ENCODE measurements at regions not wholly inside any gene's neighbourhood (a gene's known extent, or its start where the extent isn't known, plus 50 kb on each side); places are given as distances from the start of the nearest gene placed in this dataset.

DNA sequence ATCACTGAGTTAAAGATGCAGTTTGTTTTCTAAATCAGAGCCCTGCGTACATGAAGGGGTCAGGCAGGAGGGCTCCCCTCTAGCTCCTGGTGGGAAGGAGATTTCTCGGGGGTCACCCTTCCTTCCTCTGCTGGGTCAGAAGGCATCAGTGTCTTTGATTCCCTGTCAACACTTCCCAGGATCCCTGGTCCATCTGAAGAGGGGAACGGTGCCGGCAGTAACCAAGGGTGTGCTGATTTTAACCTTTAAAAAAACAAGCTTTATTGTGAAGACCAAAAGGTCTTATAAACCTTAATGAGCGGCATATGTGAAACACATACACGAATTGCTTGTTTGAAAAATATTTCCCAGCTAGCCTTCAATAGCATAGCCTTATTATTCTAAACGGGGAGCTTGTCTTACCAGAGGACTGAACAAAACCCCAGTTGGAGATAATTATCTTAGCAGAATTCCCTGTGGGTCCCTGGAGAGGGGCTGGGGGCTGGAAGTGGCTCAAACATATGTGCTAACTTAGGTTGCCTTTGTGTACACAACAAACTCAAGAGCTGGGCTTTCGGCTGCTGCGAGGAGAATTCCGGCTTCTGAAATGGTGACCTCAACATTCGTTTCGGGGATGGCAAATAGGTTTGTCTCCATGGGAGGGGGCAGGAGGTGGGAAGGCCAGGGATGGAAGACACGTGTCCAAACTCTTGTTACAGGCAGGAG lies 114.9 kb upstream of the MYCN start:
- no peak overlapping the region for H3K4me3 ChIP-seq (ENCODE audit: control insufficient read depth, low read depth, low read length)
- TF ChIP-seq, protein P1, sequence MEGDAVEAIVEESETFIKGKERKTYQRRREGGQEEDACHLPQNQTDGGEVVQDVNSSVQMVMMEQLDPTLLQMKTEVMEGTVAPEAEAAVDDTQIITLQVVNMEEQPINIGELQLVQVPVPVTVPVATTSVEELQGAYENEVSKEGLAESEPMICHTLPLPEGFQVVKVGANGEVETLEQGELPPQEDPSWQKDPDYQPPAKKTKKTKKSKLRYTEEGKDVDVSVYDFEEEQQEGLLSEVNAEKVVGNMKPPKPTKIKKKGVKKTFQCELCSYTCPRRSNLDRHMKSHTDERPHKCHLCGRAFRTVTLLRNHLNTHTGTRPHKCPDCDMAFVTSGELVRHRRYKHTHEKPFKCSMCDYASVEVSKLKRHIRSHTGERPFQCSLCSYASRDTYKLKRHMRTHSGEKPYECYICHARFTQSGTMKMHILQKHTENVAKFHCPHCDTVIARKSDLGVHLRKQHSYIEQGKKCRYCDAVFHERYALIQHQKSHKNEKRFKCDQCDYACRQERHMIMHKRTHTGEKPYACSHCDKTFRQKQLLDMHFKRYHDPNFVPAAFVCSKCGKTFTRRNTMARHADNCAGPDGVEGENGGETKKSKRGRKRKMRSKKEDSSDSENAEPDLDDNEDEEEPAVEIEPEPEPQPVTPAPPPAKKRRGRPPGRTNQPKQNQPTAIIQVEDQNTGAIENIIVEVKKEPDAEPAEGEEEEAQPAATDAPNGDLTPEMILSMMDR (IDR thresholded peaks at IDR 0.05; ENCODE audit: control insufficient read depth, insufficient read depth, low read depth, low read length, missing control alignments): no peak
- no peak for DNase-seq (ENCODE audit: low read depth)

DNA sequence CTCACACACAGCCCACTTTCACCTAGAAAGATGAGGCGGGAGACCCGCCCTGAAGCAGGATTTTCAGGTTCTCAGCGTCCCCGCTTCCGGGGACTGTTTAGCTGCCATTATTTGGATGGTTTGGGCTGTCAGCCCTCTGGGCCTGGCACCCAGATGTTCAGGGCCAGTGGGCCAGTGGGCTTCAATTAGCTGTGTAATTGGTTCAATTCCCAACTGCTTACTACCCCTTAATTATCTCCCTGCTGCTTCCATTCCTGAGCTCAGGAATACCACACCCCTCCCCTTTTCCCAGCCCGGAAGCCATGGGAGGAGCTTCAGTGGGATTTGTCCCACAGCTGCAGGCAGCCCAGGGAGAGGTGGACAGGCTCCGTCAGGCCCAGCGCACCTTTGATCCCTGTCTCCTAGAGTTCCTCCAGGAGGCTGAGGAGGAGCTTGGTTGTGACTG lies 114.1 kb upstream of the MYCN start:
- TF ChIP-seq, protein P1 (IDR thresholded peaks at IDR 0.05; ENCODE audit: control insufficient read depth, insufficient read depth, low read depth, low read length, missing control alignments): no peak
- DNase-seq (ENCODE audit: low read depth): no peak
- H3K4me3 ChIP-seq (ENCODE audit: control insufficient read depth, low read depth, low read length): no peak overlapping the region

DNA sequence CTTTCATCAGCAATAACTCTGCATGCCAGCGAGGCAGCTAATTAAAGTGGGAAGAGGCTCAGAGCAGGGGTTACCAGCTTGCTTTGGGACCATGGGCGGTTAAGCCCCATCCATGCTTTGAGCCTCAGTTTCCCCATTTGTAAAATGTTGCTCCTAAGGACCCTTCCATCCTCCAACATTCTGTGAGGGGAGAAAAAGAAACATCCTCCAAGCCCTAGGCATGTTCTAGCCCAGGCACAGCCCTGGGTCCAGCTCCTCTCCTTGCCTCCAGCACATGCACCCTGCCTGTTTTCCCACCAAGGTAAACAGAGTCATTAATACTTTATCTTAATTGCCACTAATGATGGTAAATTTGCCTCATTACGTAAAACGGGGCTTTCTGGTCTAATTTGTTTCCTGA lies 113.3 kb upstream of the MYCN start:
- TF ChIP-seq, protein P1 (IDR thresholded peaks at IDR 0.05; ENCODE audit: control insufficient read depth, insufficient read depth, low read depth, low read length, missing control alignments): no peak
- no peak for DNase-seq (ENCODE audit: low read depth)
- H3K4me3 ChIP-seq (ENCODE audit: control insufficient read depth, low read depth, low read length): no peak overlapping the region

DNA sequence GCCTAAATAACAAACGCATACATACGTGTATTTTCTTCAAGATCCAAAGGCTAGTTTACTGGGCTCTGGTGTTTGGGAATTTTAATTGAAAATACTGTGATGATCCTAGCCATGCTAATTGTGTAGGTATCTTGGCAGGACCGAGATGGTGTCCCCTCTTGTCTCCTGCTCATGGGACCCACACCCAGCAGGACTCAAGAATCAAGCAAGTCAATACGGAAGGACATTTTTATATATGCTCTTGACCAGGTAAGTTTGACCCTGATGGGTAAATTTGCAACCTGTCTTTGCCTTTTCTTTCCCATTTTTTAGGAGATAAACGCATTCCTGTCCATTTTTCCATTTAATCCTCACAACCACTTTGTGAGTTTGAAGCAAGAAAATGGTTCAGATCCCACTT lies 111.8 kb upstream of the MYCN start:
- H3K4me3 ChIP-seq (ENCODE audit: control insufficient read depth, low read depth, low read length): no peak overlapping the region
- TF ChIP-seq, protein P1 (IDR thresholded peaks at IDR 0.05; ENCODE audit: control insufficient read depth, insufficient read depth, low read depth, low read length, missing control alignments): no peak
- no peak for DNase-seq (ENCODE audit: low read depth)

DNA sequence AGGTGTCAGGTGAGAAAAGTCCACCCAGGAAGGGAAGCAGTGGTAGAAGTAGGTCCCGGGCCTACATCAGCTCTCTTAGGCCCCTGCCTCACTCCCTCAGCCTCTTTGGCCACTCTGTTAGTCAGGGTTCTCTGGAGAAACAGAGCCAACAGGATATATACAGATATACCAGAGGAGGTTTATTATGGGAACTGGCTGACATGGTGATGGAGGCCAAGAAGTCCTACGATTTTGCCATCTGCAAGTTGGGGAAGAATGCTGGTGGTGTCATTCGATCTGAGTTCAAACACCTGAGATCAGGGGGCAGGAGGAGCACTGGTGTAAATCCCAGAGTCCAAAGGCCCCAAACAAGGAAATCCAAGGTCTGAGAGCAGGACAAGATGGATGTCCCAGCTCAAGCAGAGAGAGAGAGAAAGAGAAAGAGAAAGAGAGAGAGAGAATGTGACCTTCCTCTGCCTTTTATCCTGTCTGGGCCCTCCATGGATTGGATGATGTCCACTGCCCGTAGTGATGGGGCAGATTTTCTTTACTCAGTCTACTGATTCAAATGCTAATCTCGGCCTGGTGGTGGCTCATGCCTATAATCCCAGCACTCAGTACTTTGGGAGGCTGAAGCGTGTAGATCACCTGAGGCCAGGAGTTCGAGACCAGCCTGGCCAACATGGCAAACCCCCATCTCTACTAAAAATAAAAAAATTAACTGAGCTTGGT lies 111.1 kb upstream of the MYCN start:
- DNase-seq (ENCODE audit: low read depth): no peak
- TF ChIP-seq, protein P1 (IDR thresholded peaks at IDR 0.05; ENCODE audit: control insufficient read depth, insufficient read depth, low read depth, low read length, missing control alignments): no peak
- no peak overlapping the region for H3K4me3 ChIP-seq (ENCODE audit: control insufficient read depth, low read depth, low read length)

DNA sequence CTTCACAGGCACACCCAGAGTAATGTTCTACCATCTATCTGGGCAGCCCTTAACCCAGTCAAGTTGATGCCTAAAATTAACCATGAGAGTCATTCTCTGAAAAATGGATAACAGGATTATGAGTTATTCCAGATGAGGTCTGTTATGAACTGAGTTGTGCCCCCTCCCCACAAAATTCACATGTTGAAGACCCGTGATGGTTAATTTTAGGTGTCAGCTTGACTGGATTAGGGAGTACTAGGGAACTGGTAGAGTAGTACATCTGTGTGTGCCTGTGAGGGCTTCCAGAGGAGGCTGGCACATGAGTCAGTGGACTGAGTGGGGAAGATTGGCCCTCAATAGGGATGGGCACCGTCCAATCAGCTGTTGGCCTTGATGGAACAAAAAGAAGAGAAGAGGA lies 110.4 kb upstream of the MYCN start:
- TF ChIP-seq, protein P1 (IDR thresholded peaks at IDR 0.05; ENCODE audit: control insufficient read depth, insufficient read depth, low read depth, low read length, missing control alignments): no peak
- DNase-seq (ENCODE audit: low read depth): no peak
- no peak overlapping the region for H3K4me3 ChIP-seq (ENCODE audit: control insufficient read depth, low read depth, low read length)

Data from AG09309 (cell line).